T47D (cell line): ENCODE measurements at regions not wholly inside any gene's neighbourhood (a gene's known extent, or its start where the extent isn't known, plus 50 kb on each side); places are given as distances from the start of the nearest gene placed in this dataset.

Experiments
- DNase-seq, 2 experiments: peaks; one replicate each; pipeline versions ENCODE4 v3.0.0 to v3.0.0-alpha.2; 2011 to 2012; ENCODE audit warnings: low read depth in 1 of 2, low spot score in 1 of 2
- JUND ChIP-seq: IDR thresholded peaks from 2 replicates; pipeline ENCODE4 v1.6.1; 2012; ENCODE audit warnings: low read depth
- in situ Hi-C: cut with HindIII; loops from 2 replicates; pipeline ENCODE4 v1.10.0; 2016; ENCODE audit warnings: low sequenced_read_pairs, low pct_unique_long_range_greater_than_20kb

DNA sequence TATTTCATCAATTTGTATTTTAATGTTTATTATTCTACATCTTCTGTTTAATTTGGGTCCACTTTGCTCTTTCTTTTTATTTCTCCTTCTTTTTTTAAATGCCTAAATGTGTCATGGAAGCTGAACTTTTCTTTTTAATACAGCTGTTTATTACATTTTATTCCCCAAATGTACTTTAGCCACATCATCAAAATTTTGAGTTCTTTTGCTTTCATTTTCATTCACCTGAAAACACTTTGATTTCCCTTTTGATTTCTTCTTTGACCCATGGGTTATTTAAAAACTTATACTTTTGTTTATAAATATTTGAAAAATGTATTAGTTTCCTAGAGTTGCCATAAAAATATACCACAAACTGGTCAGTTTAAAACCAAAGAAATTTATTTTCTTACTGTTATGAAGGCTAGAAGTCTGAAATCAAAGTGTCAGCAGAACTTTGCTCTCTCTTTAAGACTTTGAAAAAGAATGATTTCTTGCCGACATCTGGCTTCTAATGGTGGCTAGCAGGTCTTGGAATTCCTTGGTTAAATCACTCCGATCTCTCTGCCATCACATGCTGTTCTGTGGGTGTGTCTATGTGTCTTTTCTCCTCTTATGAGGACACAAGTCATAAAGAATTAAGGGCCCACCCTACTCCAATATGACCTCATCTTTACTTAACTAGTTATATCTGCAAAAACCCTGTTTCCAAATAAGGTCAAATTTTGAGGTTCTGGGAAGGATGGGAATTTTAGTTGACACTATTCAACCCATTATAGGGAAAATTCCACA, 225.5 kb downstream of the ANKRD7 start:
- no peak for DNase-seq
- in situ Hi-C loops: no loop called here
- TF ChIP-seq JUND: no peak

DNA sequence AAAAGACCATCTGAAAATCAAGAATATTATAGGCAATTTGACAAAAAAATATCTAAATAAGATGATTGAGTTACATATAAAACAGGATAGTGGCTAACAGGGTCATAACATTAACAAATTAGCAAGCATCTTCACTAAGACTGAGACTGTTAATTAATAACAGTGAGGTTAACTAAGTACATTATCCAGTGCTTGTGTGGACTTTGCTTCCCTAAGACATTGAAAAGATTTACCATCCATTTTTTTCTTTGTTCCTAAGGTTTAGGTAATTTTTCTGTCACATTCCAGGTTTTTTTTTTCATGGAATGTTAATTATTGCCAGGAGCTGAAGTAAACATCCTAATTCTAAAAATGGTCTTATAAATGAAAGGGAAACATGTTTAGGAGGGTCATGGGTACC, 227.6 kb downstream of the ANKRD7 start:
- TF ChIP-seq JUND: no peak
- no peak for DNase-seq
- in situ Hi-C loops: no loop called here

DNA sequence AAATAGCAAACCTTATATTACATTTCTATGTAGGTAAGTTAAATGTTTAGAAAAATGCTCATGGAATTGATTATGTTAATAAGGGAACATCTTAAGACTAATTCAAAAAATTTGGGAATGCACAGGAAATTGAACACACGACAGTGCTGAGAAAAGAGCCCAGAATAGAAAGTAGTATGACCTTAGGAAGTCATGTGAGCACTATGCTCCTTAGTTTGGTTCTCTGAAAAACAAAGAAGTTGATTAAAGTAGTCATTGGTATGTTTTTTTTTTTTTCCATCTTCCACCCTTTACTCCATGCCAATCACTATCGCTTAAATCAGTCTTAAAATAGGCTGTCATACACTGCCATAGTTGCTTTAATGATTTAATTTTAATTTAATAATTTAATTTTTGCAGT, 242.9 kb downstream of the ANKRD7 start:
- in situ Hi-C loops: no loop called here
- no peak for TF ChIP-seq JUND

DNA sequence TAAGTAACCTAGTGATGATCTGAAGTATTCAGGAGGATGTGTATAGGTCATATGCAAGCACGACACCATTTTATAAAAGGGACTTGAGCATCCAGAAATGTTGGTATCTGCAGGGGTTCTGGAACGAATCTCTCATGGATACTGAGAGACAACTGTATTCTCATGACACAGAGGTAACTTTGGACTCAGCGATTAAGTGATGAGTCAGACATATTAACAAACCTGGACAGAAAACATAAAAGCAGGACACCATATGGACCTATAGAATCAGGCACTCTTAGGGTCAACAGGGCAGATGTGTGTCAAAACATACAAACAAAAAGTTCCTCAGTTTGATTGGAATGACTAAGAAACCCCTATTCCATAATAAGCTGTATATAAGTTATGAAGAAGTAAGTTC, 248.1 kb downstream of the ANKRD7 start:
- no peak for TF ChIP-seq JUND
- no peak for DNase-seq
- in situ Hi-C loops: no loop called here

More for the DNA sequence above, 242.9 kb downstream of the ANKRD7 start:
- no peak for DNase-seq

DNA sequence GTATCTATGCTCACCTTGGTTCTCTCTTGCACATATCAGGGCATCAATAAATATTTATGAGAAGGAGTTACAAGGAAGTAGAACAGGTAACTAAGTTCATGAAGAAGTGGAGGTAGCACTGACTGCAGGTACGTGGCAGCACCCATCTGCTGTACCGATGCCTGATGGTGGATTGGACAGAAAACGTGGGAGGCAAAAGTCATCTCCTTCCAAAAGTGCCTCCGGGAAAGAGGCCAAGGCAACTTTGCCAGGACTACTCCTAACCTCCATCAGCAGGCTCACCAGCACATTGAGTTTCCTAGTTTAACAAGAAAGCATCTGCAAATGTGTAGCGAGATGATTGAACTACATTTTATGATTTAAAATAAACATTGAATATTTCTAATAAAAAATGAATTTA, 248.8 kb downstream of the ANKRD7 start:
- in situ Hi-C loops: no loop called here
- DNase-seq: no peak
- no peak for TF ChIP-seq JUND

DNA sequence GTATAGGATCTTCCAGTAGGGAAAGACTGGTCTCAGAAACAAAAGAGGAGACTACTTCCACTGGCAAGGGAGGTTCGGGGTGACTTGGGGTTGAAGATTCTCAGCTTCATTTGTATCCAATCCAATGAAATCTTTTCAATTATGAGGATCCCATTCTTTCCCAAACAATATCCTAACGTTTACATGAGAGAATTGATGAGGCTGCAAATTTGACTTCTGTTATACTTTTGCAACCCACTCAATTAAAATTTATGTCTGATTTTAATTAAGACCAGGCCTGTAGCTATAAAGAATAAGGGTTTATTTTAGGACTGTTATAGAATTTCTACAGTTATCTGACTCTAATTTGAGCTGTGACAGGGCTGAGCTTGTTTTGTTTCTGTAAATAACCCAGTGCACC, 251.5 kb downstream of the ANKRD7 start:
- DNase-seq: no peak
- TF ChIP-seq JUND: no peak
- in situ Hi-C loops: no loop called here

DNA sequence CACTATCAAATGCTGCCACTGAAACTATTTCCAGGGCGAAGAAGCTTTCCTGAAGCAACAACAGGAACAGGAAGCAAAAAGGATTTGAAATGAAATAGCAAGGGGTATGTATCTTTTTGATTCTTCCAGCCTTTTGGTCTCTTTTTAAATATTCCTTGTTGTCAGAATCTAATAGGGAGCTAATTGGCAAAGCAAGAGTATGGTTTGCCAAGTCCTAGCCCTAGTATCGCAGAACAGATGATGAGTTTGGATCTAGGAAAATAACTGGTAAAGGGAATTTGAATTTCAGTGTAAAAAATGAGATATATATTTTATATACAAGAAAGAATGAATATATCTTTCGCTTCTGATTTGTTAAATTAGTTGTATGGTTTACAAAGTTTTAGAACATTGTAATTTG, 252.5 kb downstream of the ANKRD7 start:
- in situ Hi-C loops: no loop called here
- DNase-seq: no peak

DNA sequence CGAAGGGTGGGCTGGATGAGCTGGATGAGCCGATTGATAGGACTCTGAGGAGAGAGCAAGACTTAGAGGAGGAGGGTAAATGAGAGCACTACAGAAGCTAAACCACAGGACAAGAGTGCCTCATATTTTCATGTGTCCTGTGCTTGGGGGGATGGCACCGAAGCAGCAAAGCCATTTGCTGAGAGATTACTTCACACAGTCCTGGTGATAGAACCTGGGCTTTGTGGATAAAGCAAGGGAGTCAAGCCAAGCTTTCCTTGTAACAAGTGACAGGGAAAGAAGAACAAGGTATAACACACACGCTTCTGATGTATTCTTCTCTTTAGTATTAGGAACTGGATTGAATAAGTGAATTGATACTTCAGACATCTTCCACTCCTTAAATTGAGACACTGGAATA, 253.7 kb downstream of the ANKRD7 start:
- no peak for DNase-seq
- in situ Hi-C loops: no loop called here
- TF ChIP-seq JUND: no peak

More for the DNA sequence above, 252.5 kb downstream of the ANKRD7 start:
- no peak for TF ChIP-seq JUND

DNA sequence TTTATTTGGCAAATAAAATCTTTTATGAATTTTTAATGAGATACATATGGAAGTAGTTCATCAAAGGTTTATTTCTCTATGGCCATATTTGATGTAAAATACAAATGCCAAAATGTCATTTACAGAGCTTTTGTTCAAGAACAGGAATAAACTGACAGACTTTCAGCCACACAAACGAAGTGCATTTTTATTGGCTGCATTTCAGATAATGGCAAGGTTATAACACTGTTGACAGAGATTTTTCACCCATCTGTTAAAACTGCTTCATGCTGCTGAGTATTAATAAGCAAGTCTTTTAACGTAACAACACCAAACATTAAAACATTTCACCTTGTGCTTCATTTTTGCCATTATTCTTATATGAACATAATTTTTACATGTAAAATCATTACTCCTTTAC, 254.4 kb downstream of the ANKRD7 start:
- no peak for TF ChIP-seq JUND
- no peak for DNase-seq

DNA sequence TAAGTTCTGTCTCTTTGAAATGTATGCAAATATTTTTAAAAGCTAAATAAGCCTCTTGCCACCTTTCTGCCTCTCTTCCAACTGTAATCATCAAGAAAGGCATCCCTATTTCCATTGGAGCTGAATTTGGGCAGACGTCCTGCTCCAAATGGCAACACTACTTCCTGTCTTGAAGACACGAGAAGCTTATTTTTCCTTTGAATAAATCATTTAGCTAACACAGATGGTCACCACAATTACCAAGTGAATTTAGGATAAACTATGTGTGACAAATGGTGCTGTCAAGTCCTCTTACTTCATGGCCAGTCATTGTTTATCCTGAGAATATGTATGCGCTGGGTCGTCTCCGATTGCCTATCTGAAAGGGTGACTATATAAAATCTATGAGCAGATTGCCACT, 268.0 kb downstream of the ANKRD7 start:
- DNase-seq: no peak
- no peak for TF ChIP-seq JUND
- in situ Hi-C loops: no loop called here

More for the DNA sequence above, 254.4 kb downstream of the ANKRD7 start:
- in situ Hi-C loops: no loop called here

DNA sequence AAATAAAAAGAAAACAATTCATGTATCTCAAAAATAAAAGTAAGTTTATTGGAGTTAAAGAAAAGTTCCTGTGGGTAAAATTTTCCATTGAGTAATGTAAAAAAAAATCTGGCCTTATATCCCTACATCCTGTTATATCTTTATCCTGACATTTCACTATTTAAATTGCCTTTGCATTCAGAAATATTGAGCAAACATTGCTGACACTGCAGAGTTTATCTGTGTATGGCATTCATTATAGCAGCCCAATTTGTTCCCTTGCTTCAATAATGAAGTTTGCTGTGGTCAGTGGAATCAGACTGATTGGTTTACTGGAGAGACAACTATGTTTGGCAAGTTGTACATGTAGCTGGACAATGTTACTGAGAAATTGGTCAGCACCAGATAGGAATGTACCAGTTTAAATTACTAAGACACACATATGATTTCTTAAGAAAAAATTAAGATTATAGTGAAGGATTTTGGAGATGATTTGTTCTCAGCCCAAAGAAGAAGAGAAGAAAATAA, 271.7 kb downstream of the ANKRD7 start:
- in situ Hi-C loops: no loop called here
- no peak for TF ChIP-seq JUND
- DNase-seq: no peak

DNA sequence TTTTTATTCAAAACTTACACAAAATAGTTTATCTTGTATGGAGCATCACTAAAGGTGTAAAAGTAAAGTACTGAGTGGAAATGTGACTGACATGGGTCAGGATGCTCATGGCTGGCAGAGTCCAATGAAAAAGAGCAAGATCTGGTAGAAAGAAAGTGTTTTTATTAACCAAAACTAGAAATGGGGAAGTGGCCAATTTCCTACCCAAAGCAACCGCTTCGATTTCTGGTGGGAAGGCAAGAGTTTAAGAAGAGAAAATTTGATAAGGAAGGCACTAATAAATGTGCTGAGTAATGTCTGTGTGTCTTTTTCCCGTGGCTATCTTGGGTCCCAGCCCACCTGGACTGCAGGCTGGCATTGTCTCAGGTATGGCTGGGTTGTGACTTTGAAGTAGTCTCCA, 277.7 kb downstream of the ANKRD7 start:
- in situ Hi-C loops: no loop called here
- TF ChIP-seq JUND: no peak
- no peak for DNase-seq

DNA sequence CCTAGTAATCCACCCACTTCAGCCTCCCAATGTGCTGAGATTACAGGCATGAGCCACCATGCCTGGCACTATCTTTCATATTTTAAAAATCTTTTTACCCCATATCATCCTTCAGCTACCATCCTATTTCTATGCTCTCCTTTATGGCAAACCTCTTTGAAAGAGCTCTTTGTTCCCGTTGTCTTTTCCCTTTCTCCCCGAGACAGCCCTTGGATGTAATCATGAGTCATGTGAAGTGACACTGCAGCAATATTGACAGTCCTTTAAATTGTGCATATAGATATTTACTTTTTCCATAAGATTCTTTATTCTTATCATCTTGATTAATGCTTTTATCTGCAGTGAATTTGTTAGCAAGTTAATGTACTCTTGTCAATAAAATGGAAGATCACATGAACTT, 286.6 kb downstream of the ANKRD7 start:
- in situ Hi-C loops: no loop called here
- DNase-seq: no peak
- no peak for TF ChIP-seq JUND

DNA sequence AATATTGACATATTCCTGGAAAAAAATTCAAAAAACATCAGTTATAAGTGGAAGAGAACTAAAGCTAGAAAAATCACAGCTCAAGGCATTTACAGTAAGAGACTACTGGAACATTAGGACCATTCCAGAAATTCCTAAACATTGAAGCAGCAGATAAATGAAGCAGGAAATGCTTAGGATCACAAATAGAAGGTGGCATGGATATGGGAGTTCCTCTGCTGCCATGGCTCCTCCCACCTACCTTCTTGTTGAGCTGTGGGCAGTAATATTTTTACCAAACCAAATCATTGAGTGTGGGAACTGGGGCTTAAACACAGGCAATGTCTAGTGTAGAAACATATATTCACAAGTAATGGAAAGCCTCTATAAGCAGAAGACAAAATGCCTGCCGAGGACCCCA, 292.8 kb downstream of the ANKRD7 start:
- in situ Hi-C loops: no loop called here
- no peak for DNase-seq
- no peak for TF ChIP-seq JUND
